Mucosa of stomach (tissue), 1 donor: ENCODE measurements at regions not wholly inside any gene's neighbourhood (a gene's known extent, or its start where the extent isn't known, plus 50 kb on each side); places are given as distances from the start of the nearest gene placed in this dataset.
"Not testable (repeated sequence)": the region's sequence is repeated elsewhere in the genome, so short reads cannot be mapped to it uniquely, and the experiment has no call there.

Experiments used
- H3K27me3 ChIP-seq: one replicate; pipeline ENCODE4 v1.7.0; 2013; ENCODE audit warnings: mild to moderate bottlenecking, low read length; ENCODE audit not compliant: control insufficient read depth, insufficient read depth
- H3K36me3 ChIP-seq: one replicate; pipeline ENCODE4 v1.7.0; 2013; ENCODE audit warnings: low read length; ENCODE audit not compliant: control insufficient read depth, insufficient read depth
- H3K4me1 ChIP-seq: one replicate; pipeline ENCODE4 v1.7.0; 2013; ENCODE audit warnings: mild to moderate bottlenecking, low read length; ENCODE audit not compliant: control insufficient read depth, insufficient read depth
- H3K4me3 ChIP-seq: one replicate; pipeline ENCODE4 v1.7.0; 2013; ENCODE audit warnings: low read length
- H3K9ac ChIP-seq: one replicate; pipeline ENCODE4 v1.7.0; 2013; ENCODE audit warnings: mild to moderate bottlenecking, low read length, moderate library complexity
- H3K9me3 ChIP-seq: one replicate; pipeline ENCODE4 v1.7.0; 2013; ENCODE audit warnings: mild to moderate bottlenecking, low read length, moderate library complexity; ENCODE audit not compliant: control insufficient read depth
- donor health status: Pancreatic carcinoma.

GRCh38 chr12:75634244-75635222 is 123.1 kb upstream of the KRR1 start:
- Histone ChIP-seq H3K9ac (no peak overlapping the region), H3K4me3 (no peak overlapping the region), H3K36me3 (no peaks in the 10 kb centered on the region), H3K4me1 (no peaks in the 10 kb centered on the region), H3K9me3 (no peaks in the 10 kb centered on the region), H3K27me3 (no peaks in the 10 kb centered on the region)

DNA sequence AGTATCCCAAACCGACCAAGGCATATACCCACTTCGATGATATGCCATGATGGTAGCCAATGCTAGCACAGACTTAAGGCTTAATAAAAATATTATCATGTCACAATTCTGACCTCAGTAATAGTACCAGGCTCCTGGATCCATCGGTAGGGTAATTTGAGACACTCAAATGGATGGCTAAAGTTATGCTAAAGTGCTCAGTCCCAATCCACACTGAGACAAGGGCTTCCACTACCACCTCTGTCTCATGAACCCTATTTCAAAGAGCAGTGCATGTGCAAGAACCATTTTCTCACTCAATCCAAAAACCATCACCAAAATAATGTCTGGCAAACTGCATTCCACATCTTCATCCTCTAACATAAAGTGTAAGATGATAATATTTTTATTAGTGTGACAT is 122.4 kb upstream of the KRR1 start:
- H3K9ac ChIP-seq: no peak overlapping the region
- H3K9me3 ChIP-seq: no peaks in the 10 kb centered on the region
- H3K27me3 ChIP-seq: no peaks in the 10 kb centered on the region
- H3K36me3 ChIP-seq: no peaks in the 10 kb centered on the region
- H3K4me1 ChIP-seq: peaks cover 3% of the 10 kb centered on the region
- H3K4me3 ChIP-seq: no peak overlapping the region

DNA sequence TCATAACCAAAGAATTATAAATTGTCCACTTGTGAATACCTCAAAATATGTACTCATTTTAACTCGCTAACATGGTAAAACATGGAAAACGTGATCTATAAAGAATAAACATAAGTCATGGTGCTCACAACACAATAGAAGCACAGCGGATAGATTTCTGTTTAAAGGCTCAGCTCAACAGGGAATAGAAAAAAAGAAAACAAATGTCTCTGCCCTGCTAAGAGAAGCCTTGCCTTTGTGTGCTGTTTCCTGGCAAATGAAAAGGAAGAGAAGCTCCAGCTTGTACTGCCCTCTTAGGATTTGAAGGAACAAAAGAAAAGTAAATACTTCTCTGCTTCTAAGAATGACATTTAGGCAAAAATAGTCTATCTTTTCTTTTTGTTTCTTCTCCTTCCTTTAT is 121.0 kb upstream of the KRR1 start:
- Histone ChIP-seq H3K9ac (no peak overlapping the region), H3K4me3 (no peak overlapping the region), H3K36me3 (no peaks in the 10 kb centered on the region), H3K4me1 (peaks cover 7% of the 10 kb centered on the region), H3K27me3 (no peaks in the 10 kb centered on the region), H3K9me3 (no peaks in the 10 kb centered on the region)

- H3K9ac ChIP-seq: no peak overlapping the region
- no peaks in the 10 kb centered on the region for H3K36me3 ChIP-seq
- H3K9me3 ChIP-seq: no peaks in the 10 kb centered on the region
- H3K4me3 ChIP-seq: no peak overlapping the region
- H3K27me3 ChIP-seq: no peaks in the 10 kb centered on the region
- H3K4me1 ChIP-seq: peaks cover 7% of the 10 kb centered on the region
Observed at GRCh38 chr12:75631831-75632230, 120.4 kb upstream of the KRR1 start.

- Histone ChIP-seq H3K36me3 (no peaks in the 10 kb centered on the region), H3K4me1 (peaks cover 7% of the 10 kb centered on the region), H3K9me3 (no peaks in the 10 kb centered on the region), H3K9ac (no peak overlapping the region), H3K27me3 (no peaks in the 10 kb centered on the region), H3K4me3 (no peak overlapping the region)
Observed at GRCh38 chr12:75630091-75630490, 118.7 kb upstream of the KRR1 start.

GRCh38 chr12:75628916-75629315 is 117.5 kb upstream of the KRR1 start:
- no peak overlapping the region for H3K4me3 ChIP-seq
- H3K9ac ChIP-seq: no peak overlapping the region
- no peaks in the 10 kb centered on the region for H3K27me3 ChIP-seq
- peaks cover 7% of the 10 kb centered on the region for H3K4me1 ChIP-seq
- H3K9me3 ChIP-seq: no peaks in the 10 kb centered on the region
- no peaks in the 10 kb centered on the region for H3K36me3 ChIP-seq

GRCh38 chr12:75628511-75628910 is 117.1 kb upstream of the KRR1 start:
- peaks cover 7% of the 10 kb centered on the region for H3K4me1 ChIP-seq
- no peak overlapping the region for H3K9ac ChIP-seq
- no peak overlapping the region for H3K4me3 ChIP-seq
- H3K9me3 ChIP-seq: no peaks in the 10 kb centered on the region
- H3K36me3 ChIP-seq: no peaks in the 10 kb centered on the region
- H3K27me3 ChIP-seq: no peaks in the 10 kb centered on the region

DNA sequence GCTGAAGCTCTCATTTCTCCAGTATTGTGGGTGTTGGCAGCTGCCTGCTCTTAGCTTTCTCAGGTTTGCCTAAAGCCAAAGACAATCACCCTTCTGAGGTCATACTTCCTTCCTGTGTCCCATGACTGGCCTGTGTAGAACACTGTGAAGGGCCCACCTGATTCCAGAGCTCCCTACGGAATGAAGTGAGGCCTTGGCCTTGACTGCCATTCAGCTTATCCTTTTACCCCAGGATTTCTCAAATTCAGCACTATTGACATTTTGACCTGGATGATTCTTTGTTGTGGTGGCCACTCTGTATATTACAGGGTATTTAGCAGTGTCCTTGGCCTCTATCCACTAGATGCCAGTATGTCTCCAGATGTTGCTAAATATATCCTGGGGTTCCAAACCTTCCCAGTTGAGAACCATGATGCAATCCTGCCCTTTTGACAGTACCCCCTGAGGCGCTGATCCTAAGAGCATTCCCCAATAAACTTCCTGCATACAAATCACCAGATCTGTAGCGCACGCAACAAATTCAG is 112.3 kb upstream of the KRR1 start:
- no peaks in the 10 kb centered on the region for H3K27me3 ChIP-seq
- H3K4me1 ChIP-seq: peaks cover 4% of the 10 kb centered on the region
- no peak overlapping the region for H3K4me3 ChIP-seq
- no peaks in the 10 kb centered on the region for H3K9me3 ChIP-seq
- no peaks in the 10 kb centered on the region for H3K36me3 ChIP-seq
- no peak overlapping the region for H3K9ac ChIP-seq

GRCh38 chr12:75622492-75622891 is 111.1 kb upstream of the KRR1 start:
- H3K9me3 ChIP-seq: no peaks in the 10 kb centered on the region
- H3K36me3 ChIP-seq: no peaks in the 10 kb centered on the region
- H3K27me3 ChIP-seq: no peaks in the 10 kb centered on the region
- no peak overlapping the region for H3K9ac ChIP-seq
- H3K4me1 ChIP-seq: no peaks in the 10 kb centered on the region
- H3K4me3 ChIP-seq: no peak overlapping the region

DNA sequence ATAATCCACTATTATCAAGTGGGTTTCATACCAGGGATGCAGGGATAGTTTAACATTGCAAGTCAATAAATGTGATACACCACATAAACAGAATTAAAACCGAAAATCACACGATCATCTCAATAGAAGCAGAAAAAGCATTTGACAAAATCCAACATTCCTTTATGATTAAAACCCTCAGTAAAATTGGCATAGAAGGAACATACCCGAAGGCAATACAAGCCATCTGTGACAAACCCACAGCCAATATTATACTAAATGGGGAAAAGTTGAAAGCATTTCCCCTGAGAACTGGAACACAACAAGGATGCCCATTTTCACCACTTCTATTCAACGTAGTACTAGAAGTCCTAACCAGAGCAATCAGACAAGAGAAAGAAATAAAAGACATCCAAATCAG is 103.0 kb upstream of the KRR1 start:
- not testable (repeated sequence) for H3K27me3 ChIP-seq, H3K4me1 ChIP-seq, H3K9me3 ChIP-seq

DNA sequence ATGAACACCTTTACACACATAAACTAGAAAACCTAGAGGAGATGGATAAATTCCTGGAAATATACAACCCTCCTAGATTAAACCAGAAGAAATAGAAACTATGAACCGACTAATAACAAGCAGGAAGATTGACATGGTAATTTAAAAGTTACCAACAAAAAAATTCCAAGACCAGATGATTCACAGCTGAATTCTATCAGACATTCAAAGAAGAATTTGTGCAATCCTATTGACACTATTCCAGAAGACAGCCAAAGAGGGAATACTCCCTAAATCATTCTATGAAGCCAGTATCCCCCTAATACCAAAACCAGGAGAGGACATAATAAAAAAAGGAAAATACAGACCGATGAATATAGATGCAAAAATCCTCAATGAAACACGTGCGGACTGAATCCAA is 102.6 kb upstream of the KRR1 start:
- no peaks in the 10 kb centered on the region for H3K27me3 ChIP-seq
- no peaks in the 10 kb centered on the region for H3K36me3 ChIP-seq
- no peak overlapping the region for H3K4me3 ChIP-seq
- H3K9me3 ChIP-seq: no peaks in the 10 kb centered on the region
- no peaks in the 10 kb centered on the region for H3K4me1 ChIP-seq
- no peak overlapping the region for H3K9ac ChIP-seq

More for the DNA sequence above, 103.0 kb upstream of the KRR1 start:
- not testable (repeated sequence) for H3K36me3 ChIP-seq, H3K9ac ChIP-seq, H3K4me3 ChIP-seq

DNA sequence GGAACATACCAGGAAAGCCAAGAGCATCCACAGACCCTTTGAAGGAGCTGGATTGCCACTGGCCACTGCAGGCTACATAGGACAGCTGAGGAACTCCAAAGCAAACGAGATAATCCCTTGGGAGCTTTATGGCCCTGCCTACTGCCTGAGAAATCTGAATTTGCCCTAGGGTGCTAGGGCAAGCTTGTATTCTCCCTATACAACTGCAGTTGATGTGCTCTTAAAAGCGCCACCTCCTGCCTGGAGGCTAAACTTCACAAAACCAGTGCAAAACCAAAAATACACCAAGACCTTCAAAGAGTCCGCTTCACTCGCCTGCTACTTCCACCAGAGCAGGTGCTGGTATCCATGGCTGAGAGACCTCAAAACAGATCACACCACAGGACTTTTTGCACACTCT is 99.6 kb upstream of the KRR1 start:
- H3K36me3 ChIP-seq: no peaks in the 10 kb centered on the region
- H3K4me3 ChIP-seq: no peak overlapping the region
- no peaks in the 10 kb centered on the region for H3K4me1 ChIP-seq

More for the DNA sequence above, 99.6 kb upstream of the KRR1 start:
- Histone ChIP-seq H3K9me3 (no peaks in the 10 kb centered on the region), H3K27me3 (no peaks in the 10 kb centered on the region), H3K9ac (no peak overlapping the region)
